SK-N-SH treated with all-trans-retinoic acid at 6 μM for 48 hours (cell line): ENCODE measurements at regions not wholly inside any gene's neighbourhood (a gene's known extent, or its start where the extent isn't known, plus 50 kb on each side); places are given as distances from the start of the nearest gene placed in this dataset.

Experiments
- ATAC-seq: fragments of 200-7000 bp; cut with Tn5 transposase; 3 replicates; pipeline ENCODE4 v1.9.1; 2020; ENCODE audit warnings: mild to moderate bottlenecking, moderate library complexity
- ARNTL ChIP-seq: fragments of 450-650 bp; formaldehyde crosslinking; IDR thresholded peaks from 2 replicates; pipeline ENCODE4 v1.5.0; 2020; ENCODE audit warnings: low read depth, mild to moderate bottlenecking, moderate library complexity, borderline replicate concordance
- BACH2 ChIP-seq: fragments of 250-450 bp; sonication (Bioruptor Pico); IDR thresholded peaks from 2 replicates; pipeline ENCODE4 v1.9.0; 2021; ENCODE audit warnings: mild to moderate bottlenecking, borderline replicate concordance
- CREB5 ChIP-seq: fragments of 250-450 bp; sonication (Bioruptor Pico); IDR thresholded peaks from 2 replicates; pipeline ENCODE4 v1.5.1; 2020; ENCODE audit warnings: low read depth, mild to moderate bottlenecking, moderate library complexity
- CSDC2 ChIP-seq: fragments of 250-450 bp; sonication (Bioruptor Pico); IDR thresholded peaks from 2 replicates; pipeline ENCODE4 v1.5.0; 2020; ENCODE audit warnings: mild to moderate bottlenecking, moderate library complexity
- CSRNP3 ChIP-seq: fragments of 250-450 bp; sonication (Bioruptor Pico); IDR thresholded peaks from 2 replicates; pipeline ENCODE4 v1.5.1; 2021; ENCODE audit warnings: mild to moderate bottlenecking, moderate library complexity
- ESRRG ChIP-seq: fragments of 250-450 bp; sonication (Bioruptor Pico); IDR thresholded peaks from 2 replicates; pipeline ENCODE4 v1.6.1; 2021; ENCODE audit warnings: mild to moderate bottlenecking
- GLIS3 ChIP-seq: fragments of 250-450 bp; sonication (Bioruptor Pico); IDR thresholded peaks from 2 replicates; pipeline ENCODE4 v1.5.0; 2020; ENCODE audit warnings: mild to moderate bottlenecking, moderate library complexity
- ISL1 ChIP-seq: fragments of 250-450 bp; sonication (Bioruptor Pico); IDR thresholded peaks from 2 replicates; pipeline ENCODE4 v2.1.2; 2022; ENCODE audit warnings: mild to moderate bottlenecking, moderate library complexity
- PATZ1 ChIP-seq: fragments of 250-450 bp; sonication (Bioruptor Pico); IDR thresholded peaks from 2 replicates; pipeline ENCODE4 v1.8.0; 2020; ENCODE audit warnings: mild to moderate bottlenecking, moderate library complexity, borderline replicate concordance
- PPARA ChIP-seq: fragments of 250-450 bp; sonication (Bioruptor Pico); IDR thresholded peaks from 2 replicates; pipeline ENCODE4 v1.5.0; 2020; ENCODE audit warnings: mild to moderate bottlenecking, borderline replicate concordance
- RARB ChIP-seq: fragments of 250-450 bp; sonication (Bioruptor Pico); IDR thresholded peaks from 2 replicates; pipeline ENCODE4 v1.8.0; 2021; ENCODE audit warnings: mild to moderate bottlenecking, moderate library complexity
- SNAI2 ChIP-seq: fragments of 250-450 bp; sonication (Bioruptor Pico); IDR thresholded peaks from 2 replicates; pipeline ENCODE4 v1.5.0; 2020; ENCODE audit warnings: mild to moderate bottlenecking, moderate library complexity
- TCF4 ChIP-seq: fragments of 250-450 bp; sonication (Bioruptor Pico); IDR thresholded peaks from 2 replicates; pipeline ENCODE4 v1.8.0; 2021; ENCODE audit warnings: mild to moderate bottlenecking, moderate library complexity, borderline replicate concordance
- ZC3H10 ChIP-seq: fragments of 250-450 bp; sonication (Bioruptor Pico); IDR thresholded peaks from 2 replicates; pipeline ENCODE4 v1.5.1; 2021; ENCODE audit warnings: mild to moderate bottlenecking, moderate library complexity
- ZFP3 ChIP-seq: fragments of 250-450 bp; sonication (Bioruptor Pico); IDR thresholded peaks from 2 replicates; pipeline ENCODE4 v1.5.0; 2020; ENCODE audit warnings: mild to moderate bottlenecking, moderate library complexity
- ZFP30 ChIP-seq: fragments of 450-650 bp; formaldehyde crosslinking; IDR thresholded peaks from 2 replicates; pipeline ENCODE4 v1.5.0; 2022; ENCODE audit warnings: mild to moderate bottlenecking, moderate library complexity
- ZNF565 ChIP-seq: fragments of 450-650 bp; formaldehyde crosslinking; conservative IDR thresholded peaks from 2 replicates; pipeline ENCODE4 v1.5.0; 2020; ENCODE audit warnings: low read depth, mild to moderate bottlenecking, moderate library complexity
- ZNF8 ChIP-seq: fragments of 450-650 bp; formaldehyde crosslinking; IDR thresholded peaks from 2 replicates; pipeline ENCODE4 v1.5.0; 2020; ENCODE audit warnings: mild to moderate bottlenecking, moderate library complexity
- TF ChIP-seq, protein P1 (sequence below): fragments of 250-450 bp; sonication (Bioruptor Pico); IDR thresholded peaks from 2 replicates; pipeline ENCODE4 v1.8.0; 2021; ENCODE audit warnings: low read depth, mild to moderate bottlenecking, moderate library complexity, borderline replicate concordance
- TF ChIP-seq, protein P2 (sequence below): fragments of 250-450 bp; sonication (Bioruptor Pico); IDR thresholded peaks from 2 replicates; pipeline ENCODE4 v1.5.0; 2020; ENCODE audit warnings: mild to moderate bottlenecking, moderate library complexity

DNA sequence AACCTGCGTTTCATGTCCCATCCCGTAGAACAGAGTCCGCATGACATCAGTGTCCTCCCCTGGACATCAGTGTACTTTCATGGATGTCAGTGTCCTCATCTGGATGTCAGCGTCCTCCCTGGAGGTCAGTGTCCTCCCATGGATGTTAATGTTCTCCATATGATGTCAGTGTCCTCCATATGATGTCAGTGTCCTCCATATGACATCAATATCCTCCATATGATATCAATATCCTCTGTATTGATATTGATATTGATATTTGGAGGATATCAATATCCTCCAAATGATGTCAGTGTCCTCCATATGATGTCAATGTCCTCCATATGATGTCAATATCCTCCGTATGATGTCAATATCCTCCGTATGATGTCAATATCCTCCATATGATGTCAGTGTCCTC, 284.9 kb downstream of the AJAP1 start:
- no peak for ATAC-seq
- TF ChIP-seq RARB (CRISPR knock-in tag) = no peak
- TF ChIP-seq ARNTL (CRISPR knock-in tag) = no peak
- no peak for TF ChIP-seq BACH2
- no peak for TF ChIP-seq TCF4 (CRISPR knock-in tag)
- TF ChIP-seq, protein P1, sequence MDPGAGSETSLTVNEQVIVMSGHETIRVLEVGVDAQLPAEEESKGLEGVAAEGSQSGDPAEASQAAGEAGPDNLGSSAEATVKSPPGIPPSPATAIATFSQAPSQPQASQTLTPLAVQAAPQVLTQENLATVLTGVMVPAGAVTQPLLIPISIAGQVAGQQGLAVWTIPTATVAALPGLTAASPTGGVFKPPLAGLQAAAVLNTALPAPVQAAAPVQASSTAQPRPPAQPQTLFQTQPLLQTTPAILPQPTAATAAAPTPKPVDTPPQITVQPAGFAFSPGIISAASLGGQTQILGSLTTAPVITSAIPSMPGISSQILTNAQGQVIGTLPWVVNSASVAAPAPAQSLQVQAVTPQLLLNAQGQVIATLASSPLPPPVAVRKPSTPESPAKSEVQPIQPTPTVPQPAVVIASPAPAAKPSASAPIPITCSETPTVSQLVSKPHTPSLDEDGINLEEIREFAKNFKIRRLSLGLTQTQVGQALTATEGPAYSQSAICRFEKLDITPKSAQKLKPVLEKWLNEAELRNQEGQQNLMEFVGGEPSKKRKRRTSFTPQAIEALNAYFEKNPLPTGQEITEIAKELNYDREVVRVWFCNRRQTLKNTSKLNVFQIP (CRISPR knock-in tag) = no peak
- no peak for TF ChIP-seq ZNF565
- no peak for TF ChIP-seq CSDC2 (CRISPR knock-in tag)
- TF ChIP-seq, all 23 proteins: peak for 0

GRCh38 chr1:4937876-4938534, 283.6 kb downstream of the AJAP1 start:
- TF ChIP-seq CSRNP3 (CRISPR knock-in tag) (no peak), GLIS3 (CRISPR knock-in tag) (no peak)

GRCh38 chr1:4935807-4936206, 281.4 kb downstream of the AJAP1 start:
- TF ChIP-seq RARB (CRISPR knock-in tag) = no peak

More at GRCh38 chr1:4937876-4938534, 283.6 kb downstream of the AJAP1 start:
- ATAC-seq = no peak

DNA sequence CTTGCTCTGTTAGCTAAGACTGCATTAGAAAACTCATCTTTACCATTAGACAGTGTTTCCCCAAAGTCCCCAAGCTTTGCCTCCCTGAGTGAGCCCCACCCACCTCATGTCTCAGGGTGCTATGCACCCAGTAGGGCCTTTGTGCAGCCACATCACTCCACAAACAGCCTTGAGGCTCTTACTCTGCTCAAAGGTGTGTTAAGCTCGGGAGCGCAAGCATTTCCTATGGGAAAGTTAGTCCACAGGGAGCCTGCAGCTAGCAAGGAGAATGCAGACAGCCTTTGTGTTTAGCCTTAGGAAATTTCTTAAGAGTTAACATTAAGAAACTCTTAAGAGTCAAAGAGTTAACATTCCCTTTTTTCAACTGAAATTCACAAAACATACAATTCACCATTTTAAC, 278.8 kb downstream of the AJAP1 start:
- TF ChIP-seq ZFP30 (CRISPR knock-in tag) (no peak), ESRRG (no peak), PATZ1 (CRISPR knock-in tag) (no peak), PPARA (CRISPR knock-in tag) (no peak), CREB5 (no peak), SNAI2 (CRISPR knock-in tag) (no peak), CSDC2 (CRISPR knock-in tag) (no peak), TCF4 (CRISPR knock-in tag) (no peak)
- no peak for ATAC-seq

More at GRCh38 chr1:4935807-4936206, 281.4 kb downstream of the AJAP1 start:
- ATAC-seq = no peak

DNA sequence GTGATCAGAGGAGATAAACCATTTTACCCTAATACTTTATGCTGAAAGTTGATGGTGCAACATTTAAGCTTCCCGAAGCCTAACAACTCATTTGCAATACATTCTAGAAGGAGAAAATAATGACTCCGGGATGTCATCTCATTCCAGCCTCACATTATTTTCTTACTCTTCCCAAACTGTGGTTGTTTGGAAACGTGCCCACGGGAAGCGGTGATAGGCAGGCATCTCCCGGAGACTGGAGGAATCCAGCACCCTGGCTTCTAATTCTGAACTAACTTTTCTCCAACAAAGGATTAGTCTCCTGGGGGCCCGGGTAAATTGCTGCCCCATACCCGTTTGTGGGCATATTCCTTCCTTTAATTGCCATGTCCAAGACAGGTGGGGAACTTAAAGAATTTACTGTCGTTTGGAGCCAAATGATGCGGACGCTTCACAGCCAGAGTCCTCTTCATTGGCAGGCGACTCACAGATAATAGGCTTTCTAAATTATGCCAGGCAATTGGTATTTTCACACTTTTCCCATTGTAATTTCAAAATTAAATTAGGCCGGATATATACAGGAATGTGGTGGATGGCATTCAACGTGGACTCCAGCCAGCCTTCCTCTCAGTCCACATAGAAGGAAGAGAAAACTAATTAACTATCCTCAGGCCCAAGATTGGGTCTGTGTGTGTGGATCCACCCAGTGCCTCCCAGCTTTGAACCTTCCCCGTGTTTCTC, 278.1 kb downstream of the AJAP1 start:
- no peak for ATAC-seq
- TF ChIP-seq ZFP30 (CRISPR knock-in tag) (no peak), ESRRG (no peak), CSDC2 (CRISPR knock-in tag) (no peak), RARB (CRISPR knock-in tag) (no peak), ISL1 (CRISPR knock-in tag) (no peak), ZFP3 (CRISPR knock-in tag) (no peak), PPARA (CRISPR knock-in tag) (no peak), PATZ1 (CRISPR knock-in tag) (no peak), SNAI2 (CRISPR knock-in tag) (no peak), ZNF8 (no peak), TCF4 (CRISPR knock-in tag) (no peak), ZC3H10 (CRISPR knock-in tag) (no peak)
- TF ChIP-seq, protein P2, sequence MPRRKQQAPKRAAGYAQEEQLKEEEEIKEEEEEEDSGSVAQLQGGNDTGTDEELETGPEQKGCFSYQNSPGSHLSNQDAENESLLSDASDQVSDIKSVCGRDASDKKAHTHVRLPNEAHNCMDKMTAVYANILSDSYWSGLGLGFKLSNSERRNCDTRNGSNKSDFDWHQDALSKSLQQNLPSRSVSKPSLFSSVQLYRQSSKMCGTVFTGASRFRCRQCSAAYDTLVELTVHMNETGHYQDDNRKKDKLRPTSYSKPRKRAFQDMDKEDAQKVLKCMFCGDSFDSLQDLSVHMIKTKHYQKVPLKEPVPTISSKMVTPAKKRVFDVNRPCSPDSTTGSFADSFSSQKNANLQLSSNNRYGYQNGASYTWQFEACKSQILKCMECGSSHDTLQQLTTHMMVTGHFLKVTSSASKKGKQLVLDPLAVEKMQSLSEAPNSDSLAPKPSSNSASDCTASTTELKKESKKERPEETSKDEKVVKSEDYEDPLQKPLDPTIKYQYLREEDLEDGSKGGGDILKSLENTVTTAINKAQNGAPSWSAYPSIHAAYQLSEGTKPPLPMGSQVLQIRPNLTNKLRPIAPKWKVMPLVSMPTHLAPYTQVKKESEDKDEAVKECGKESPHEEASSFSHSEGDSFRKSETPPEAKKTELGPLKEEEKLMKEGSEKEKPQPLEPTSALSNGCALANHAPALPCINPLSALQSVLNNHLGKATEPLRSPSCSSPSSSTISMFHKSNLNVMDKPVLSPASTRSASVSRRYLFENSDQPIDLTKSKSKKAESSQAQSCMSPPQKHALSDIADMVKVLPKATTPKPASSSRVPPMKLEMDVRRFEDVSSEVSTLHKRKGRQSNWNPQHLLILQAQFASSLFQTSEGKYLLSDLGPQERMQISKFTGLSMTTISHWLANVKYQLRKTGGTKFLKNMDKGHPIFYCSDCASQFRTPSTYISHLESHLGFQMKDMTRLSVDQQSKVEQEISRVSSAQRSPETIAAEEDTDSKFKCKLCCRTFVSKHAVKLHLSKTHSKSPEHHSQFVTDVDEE = no peak
